ENCODE measurements at regions not wholly inside any gene's neighbourhood (a gene's known extent, or its start where the extent isn't known, plus 50 kb on each side); places are given as distances from the start of the nearest gene placed in this dataset.

GRCh38 chr7:91800389-91800788 is 80.1 kb downstream of the MTERF1 start:
- no peak for TF ChIP-seq SPI1 (IDR thresholded peaks at IDR 0.05; ENCODE audit: borderline replicate concordance, insufficient read depth, low read depth, low read length)
- no peak for TF ChIP-seq USF2 (IDR thresholded peaks at IDR 0.05; ENCODE audit: borderline replicate concordance, low read depth, low read length)
- TF ChIP-seq RFX5 (IDR thresholded peaks at IDR 0.05; ENCODE audit: low read depth, low read length) = no peak
- TF ChIP-seq, protein P1, sequence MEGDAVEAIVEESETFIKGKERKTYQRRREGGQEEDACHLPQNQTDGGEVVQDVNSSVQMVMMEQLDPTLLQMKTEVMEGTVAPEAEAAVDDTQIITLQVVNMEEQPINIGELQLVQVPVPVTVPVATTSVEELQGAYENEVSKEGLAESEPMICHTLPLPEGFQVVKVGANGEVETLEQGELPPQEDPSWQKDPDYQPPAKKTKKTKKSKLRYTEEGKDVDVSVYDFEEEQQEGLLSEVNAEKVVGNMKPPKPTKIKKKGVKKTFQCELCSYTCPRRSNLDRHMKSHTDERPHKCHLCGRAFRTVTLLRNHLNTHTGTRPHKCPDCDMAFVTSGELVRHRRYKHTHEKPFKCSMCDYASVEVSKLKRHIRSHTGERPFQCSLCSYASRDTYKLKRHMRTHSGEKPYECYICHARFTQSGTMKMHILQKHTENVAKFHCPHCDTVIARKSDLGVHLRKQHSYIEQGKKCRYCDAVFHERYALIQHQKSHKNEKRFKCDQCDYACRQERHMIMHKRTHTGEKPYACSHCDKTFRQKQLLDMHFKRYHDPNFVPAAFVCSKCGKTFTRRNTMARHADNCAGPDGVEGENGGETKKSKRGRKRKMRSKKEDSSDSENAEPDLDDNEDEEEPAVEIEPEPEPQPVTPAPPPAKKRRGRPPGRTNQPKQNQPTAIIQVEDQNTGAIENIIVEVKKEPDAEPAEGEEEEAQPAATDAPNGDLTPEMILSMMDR (IDR thresholded peaks at IDR 0.05 in 2 of 3, conservative IDR thresholded peaks at IDR 0.05 in 1 of 3; ENCODE audit: control insufficient read depth in 2 of 3, extremely low read depth in 1 of 3, insufficient read depth in 1 of 3, low read depth in 3 of 3, low read length in 3 of 3) = no peak
- TF ChIP-seq, protein P2, sequence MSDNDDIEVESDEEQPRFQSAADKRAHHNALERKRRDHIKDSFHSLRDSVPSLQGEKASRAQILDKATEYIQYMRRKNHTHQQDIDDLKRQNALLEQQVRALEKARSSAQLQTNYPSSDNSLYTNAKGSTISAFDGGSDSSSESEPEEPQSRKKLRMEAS (IDR thresholded peaks at IDR 0.05; ENCODE audit: low read depth, low read length) = no peak
- no peak for TF ChIP-seq PRDM15 (CRISPR knock-in tag; IDR thresholded peaks at IDR 0.05)
- no peak for TF ChIP-seq RCOR1 (conservative IDR thresholded peaks at IDR 0.05; ENCODE audit: low read depth, low read length)
- TF ChIP-seq POU2F2 (IDR thresholded peaks at IDR 0.05; ENCODE audit: borderline replicate concordance, low read depth, low read length) = no peak
- TF ChIP-seq, protein P3, sequence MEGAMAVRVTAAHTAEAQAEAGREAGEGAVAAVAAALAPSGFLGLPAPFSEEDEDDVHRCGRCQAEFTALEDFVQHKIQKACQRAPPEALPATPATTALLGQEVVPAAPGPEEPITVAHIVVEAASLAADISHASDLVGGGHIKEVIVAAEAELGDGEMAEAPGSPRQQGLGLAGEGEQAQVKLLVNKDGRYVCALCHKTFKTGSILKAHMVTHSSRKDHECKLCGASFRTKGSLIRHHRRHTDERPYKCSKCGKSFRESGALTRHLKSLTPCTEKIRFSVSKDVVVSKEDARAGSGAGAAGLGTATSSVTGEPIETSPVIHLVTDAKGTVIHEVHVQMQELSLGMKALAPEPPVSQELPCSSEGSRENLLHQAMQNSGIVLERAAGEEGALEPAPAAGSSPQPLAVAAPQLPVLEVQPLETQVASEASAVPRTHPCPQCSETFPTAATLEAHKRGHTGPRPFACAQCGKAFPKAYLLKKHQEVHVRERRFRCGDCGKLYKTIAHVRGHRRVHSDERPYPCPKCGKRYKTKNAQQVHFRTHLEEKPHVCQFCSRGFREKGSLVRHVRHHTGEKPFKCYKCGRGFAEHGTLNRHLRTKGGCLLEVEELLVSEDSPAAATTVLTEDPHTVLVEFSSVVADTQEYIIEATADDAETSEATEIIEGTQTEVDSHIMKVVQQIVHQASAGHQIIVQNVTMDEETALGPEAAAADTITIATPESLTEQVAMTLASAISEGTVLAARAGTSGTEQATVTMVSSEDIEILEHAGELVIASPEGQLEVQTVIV (IDR thresholded peaks at IDR 0.05; ENCODE audit: borderline replicate concordance, partially characterized antibody) = no peak
